Cardiac muscle cell (in vitro differentiated cells and primary cell): ENCODE measurements at regions not wholly inside any gene's neighbourhood (a gene's known extent, or its start where the extent isn't known, plus 50 kb on each side); places are given as distances from the start of the nearest gene placed in this dataset.
A peak's percentile ranks its signal among the peaks of the same experiment; 100 is the strongest.

Experiments
- DNase-seq, 2 donors: peaks; one replicate each; pipeline versions ENCODE4 v3.0.0 to v3.0.0-alpha.2; 2010 to 2017; ENCODE audit warnings: low read depth in 1 of 2, low spot score in 1 of 2
- H3K27ac ChIP-seq: fragments of 200-600 bp; sonication (generic); 2 replicates; pipeline ENCODE4 v1.5.1; 2016
- H3K27me3 ChIP-seq: fragments of 200-600 bp; sonication (generic); 2 replicates; pipeline ENCODE4 v1.6.0; 2016; ENCODE audit warnings: control low read depth
- H3K36me3 ChIP-seq: fragments of 200-600 bp; sonication (generic); 2 replicates; pipeline ENCODE4 v1.5.1; 2016; ENCODE audit warnings: control low read depth
- H3K4me1 ChIP-seq: fragments of 200-600 bp; sonication (generic); 2 replicates; pipeline ENCODE4 v1.8.1; 2017; ENCODE audit warnings: low read depth, mild to moderate bottlenecking, mixed run types
- H3K4me3 ChIP-seq: fragments of 200-600 bp; sonication (generic); 2 replicates; pipeline ENCODE4 v1.5.1; 2016; ENCODE audit warnings: mild to moderate bottlenecking
- H3K9me3 ChIP-seq: fragments of 200-600 bp; sonication (generic); 2 replicates; pipeline ENCODE4 v1.5.1; 2017; ENCODE audit warnings: low read depth, mild to moderate bottlenecking, control low read depth
- TF ChIP-seq, protein P1 (sequence below): IDR thresholded peaks from 2 replicates; pipeline ENCODE4 v1.5.1; 2012; ENCODE audit warnings: low read depth, mild to moderate bottlenecking, low read length

DNA sequence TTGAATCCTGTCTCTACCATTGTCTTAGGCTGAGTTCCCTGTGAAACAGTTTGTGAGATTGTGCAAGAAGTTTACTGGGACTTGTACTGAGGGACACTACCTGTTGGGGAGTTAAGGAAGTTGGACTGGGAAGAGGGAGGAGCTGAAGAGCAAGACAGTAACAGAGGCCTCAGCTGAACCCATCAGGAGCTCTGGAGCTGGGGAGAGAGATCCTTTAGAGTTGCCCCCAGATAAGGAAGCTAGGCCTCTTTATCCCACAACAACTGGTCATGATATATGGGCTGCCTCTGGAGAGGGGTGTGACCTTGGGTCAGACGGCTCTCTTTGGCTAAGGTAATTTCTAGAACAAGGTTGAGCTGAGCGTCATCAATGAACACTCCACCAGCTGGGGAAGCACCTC, 137.8 kb upstream of the SLC4A4 start:
- H3K4me3 ChIP-seq = no peak overlapping the region
- H3K27ac ChIP-seq = no peak overlapping the region
- no peaks in the 10 kb centered on the region for H3K9me3 ChIP-seq
- no peaks in the 10 kb centered on the region for H3K27me3 ChIP-seq
- peaks cover 23% of the 10 kb centered on the region for H3K4me1 ChIP-seq
- no peaks in the 10 kb centered on the region for H3K36me3 ChIP-seq
- TF ChIP-seq, protein P1, sequence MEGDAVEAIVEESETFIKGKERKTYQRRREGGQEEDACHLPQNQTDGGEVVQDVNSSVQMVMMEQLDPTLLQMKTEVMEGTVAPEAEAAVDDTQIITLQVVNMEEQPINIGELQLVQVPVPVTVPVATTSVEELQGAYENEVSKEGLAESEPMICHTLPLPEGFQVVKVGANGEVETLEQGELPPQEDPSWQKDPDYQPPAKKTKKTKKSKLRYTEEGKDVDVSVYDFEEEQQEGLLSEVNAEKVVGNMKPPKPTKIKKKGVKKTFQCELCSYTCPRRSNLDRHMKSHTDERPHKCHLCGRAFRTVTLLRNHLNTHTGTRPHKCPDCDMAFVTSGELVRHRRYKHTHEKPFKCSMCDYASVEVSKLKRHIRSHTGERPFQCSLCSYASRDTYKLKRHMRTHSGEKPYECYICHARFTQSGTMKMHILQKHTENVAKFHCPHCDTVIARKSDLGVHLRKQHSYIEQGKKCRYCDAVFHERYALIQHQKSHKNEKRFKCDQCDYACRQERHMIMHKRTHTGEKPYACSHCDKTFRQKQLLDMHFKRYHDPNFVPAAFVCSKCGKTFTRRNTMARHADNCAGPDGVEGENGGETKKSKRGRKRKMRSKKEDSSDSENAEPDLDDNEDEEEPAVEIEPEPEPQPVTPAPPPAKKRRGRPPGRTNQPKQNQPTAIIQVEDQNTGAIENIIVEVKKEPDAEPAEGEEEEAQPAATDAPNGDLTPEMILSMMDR = no peak
- DNase-seq = no peak

DNA sequence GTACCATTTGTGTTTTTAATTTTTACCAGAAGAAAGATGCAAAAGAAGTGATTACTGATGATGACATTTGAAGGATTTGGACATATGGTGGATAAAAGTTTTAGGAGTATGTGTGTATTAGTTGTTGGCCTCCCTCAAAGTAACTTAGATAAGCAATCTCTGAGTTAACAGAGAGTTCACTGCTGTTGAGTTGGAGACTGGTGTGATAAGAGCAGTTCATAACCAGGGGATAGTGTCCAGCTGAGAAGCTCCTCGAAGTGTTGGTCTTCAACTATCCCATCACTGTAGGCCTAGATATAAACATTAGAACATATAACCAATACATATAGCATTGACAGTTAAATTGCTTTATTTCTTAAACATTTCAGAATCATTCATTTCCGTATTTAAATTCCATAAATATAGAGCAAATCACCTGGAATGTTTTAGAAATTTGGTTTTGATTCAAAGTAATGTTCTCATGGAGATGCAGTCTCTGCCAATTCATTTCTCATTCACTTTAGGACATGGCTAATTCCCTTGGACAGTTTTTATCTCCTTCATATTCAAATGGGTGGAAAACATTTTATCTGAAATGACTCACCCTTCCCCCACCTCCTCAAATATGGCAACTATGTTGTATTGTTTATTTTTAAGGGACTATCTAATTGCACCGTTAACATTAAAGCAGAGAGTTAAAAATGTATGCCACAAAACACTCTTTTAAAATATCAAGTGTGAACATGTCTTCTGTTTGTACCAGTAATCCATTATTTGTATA, 136.8 kb upstream of the SLC4A4 start:
- H3K4me3 ChIP-seq = no peak overlapping the region
- H3K36me3 ChIP-seq = no peaks in the 10 kb centered on the region
- no peak overlapping the region for H3K27ac ChIP-seq
- no peaks in the 10 kb centered on the region for H3K9me3 ChIP-seq
- TF ChIP-seq, protein P1 = no peak
- peaks cover 18% of the 10 kb centered on the region for H3K4me1 ChIP-seq
- H3K27me3 ChIP-seq = no peaks in the 10 kb centered on the region
- peak in 1 of 2 donors; percentile 48 for DNase-seq

DNA sequence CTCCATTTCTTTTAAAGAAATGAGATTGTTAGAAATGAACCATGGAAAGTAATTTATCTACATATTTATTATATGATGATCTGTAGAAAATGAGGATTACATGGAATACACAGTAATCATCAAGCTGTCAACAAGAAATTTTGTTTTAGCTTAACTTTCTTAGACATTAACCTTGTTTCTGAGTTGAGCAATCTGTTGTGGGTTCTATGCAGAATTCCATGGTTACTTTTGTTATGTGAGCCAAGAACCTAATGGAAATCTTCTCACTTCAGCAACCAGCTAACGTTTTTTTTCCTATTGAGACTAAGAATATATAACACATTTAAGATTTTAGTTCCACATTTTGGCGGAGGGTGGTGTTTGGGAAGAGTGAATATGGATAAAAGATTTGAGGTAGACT, 136.1 kb upstream of the SLC4A4 start:
- Histone ChIP-seq H3K9me3 (no peaks in the 10 kb centered on the region), H3K36me3 (no peaks in the 10 kb centered on the region), H3K27ac (no peak overlapping the region), H3K4me3 (no peak overlapping the region), H3K4me1 (peaks cover 18% of the 10 kb centered on the region), H3K27me3 (no peaks in the 10 kb centered on the region)
- DNase-seq = peak in 1 of 2 donors; percentile 78
- TF ChIP-seq, protein P1 = no peak

DNA sequence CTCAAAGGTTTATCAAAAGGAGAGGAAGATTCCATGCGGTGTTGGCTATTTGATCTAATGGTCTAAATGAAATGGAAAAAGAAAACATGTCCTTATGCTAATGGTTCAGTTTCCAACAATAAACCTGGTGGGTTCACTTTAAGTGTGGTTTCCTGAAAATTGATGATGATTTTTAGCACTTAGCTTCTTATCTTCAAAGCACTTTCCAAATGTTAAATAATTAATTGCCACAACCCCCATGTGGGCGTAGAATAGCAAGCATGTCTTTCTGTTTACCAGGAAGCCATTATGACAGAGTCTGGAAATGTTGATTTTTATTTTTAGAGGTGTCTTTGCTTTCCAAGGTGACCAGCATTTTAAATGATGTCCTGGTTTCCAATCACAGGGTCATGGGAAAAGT, 134.8 kb upstream of the SLC4A4 start:
- H3K27ac ChIP-seq = no peak overlapping the region
- peaks cover 20% of the 10 kb centered on the region for H3K4me1 ChIP-seq
- H3K9me3 ChIP-seq = no peaks in the 10 kb centered on the region
- no peaks in the 10 kb centered on the region for H3K27me3 ChIP-seq
- H3K4me3 ChIP-seq = no peak overlapping the region
- no peaks in the 10 kb centered on the region for H3K36me3 ChIP-seq
- TF ChIP-seq, protein P1 = no peak
- no peak for DNase-seq

DNA sequence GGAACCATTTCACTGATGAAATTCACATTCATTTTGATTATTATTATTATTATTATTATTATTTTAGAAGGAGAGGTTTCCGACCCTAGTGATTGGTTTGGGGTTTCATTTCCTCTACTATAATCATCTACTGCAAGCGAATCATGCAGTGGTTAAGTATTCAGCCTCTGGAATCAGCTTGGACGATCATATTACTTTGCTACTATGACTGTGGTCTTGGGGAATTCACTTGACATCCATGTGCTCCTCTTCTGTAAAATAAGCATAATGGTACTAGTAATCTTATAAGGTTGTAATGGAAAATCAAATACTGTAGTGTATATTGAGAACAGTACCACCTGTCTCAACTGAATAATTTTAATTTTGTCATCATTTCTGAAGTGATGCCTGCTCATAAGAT, 132.1 kb upstream of the SLC4A4 start:
- H3K27ac ChIP-seq = no peak overlapping the region
- no peak overlapping the region for H3K4me3 ChIP-seq
- H3K4me1 ChIP-seq = peaks cover 22% of the 10 kb centered on the region
- TF ChIP-seq, protein P1 = no peak
- no peaks in the 10 kb centered on the region for H3K36me3 ChIP-seq
- H3K27me3 ChIP-seq = no peaks in the 10 kb centered on the region
- DNase-seq = no peak
- no peaks in the 10 kb centered on the region for H3K9me3 ChIP-seq

DNA sequence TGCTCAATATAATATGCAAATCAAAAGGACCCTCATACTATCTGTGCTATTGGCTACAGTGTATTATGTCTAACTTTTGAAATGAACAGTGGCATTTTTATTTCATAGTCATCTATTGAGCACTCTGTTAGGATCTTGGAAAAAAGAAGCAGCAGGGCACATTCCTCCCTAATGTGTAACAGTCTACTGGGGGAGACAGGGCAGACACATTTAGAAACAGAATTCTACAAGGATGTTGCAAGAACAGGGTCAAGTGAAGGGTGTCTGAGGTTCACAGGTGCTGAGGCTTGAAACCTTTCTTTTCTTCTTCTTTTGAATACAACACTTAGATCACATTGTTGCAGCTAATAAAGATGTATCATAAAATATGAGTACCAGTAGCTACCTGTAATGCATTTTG, 129.7 kb upstream of the SLC4A4 start:
- no peak overlapping the region for H3K4me3 ChIP-seq
- TF ChIP-seq, protein P1 = no peak
- H3K27ac ChIP-seq = no peak overlapping the region

More for the DNA sequence above, 129.7 kb upstream of the SLC4A4 start:
- peak in 1 of 2 donors; percentile 65 for DNase-seq
- no peaks in the 10 kb centered on the region for H3K36me3 ChIP-seq
- no peaks in the 10 kb centered on the region for H3K9me3 ChIP-seq
- peaks cover 24% of the 10 kb centered on the region for H3K4me1 ChIP-seq
- H3K27me3 ChIP-seq = no peaks in the 10 kb centered on the region
